ENCODE measurements at regions not wholly inside any gene's neighbourhood (a gene's known extent, or its start where the extent isn't known, plus 50 kb on each side); places are given as distances from the start of the nearest gene placed in this dataset.

DNA sequence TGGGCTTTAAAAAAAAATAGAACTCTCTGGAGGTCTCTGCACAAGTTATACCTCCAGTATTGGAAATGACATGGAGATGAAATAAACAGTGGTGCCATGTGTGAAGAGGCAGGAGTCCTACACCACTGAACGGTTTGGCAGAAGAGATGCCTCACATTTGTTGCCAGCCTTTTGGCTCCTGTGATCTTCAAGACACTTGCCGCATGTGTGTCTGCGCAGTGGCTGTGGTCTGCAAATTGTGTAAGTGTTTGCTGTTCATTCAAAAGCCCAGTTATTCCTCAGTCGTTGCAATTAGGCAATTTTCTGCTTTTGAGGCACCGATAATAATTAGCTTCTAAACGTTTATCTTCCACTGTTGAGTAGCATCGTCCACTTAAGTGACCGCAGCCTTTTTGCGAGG, 319.1 kb downstream of the BRD1 start:
- TF ChIP-seq, protein P1, sequence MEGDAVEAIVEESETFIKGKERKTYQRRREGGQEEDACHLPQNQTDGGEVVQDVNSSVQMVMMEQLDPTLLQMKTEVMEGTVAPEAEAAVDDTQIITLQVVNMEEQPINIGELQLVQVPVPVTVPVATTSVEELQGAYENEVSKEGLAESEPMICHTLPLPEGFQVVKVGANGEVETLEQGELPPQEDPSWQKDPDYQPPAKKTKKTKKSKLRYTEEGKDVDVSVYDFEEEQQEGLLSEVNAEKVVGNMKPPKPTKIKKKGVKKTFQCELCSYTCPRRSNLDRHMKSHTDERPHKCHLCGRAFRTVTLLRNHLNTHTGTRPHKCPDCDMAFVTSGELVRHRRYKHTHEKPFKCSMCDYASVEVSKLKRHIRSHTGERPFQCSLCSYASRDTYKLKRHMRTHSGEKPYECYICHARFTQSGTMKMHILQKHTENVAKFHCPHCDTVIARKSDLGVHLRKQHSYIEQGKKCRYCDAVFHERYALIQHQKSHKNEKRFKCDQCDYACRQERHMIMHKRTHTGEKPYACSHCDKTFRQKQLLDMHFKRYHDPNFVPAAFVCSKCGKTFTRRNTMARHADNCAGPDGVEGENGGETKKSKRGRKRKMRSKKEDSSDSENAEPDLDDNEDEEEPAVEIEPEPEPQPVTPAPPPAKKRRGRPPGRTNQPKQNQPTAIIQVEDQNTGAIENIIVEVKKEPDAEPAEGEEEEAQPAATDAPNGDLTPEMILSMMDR (IDR thresholded peaks at IDR 0.05; ENCODE audit: insufficient read depth, low read depth, low read length), result no peak
- Histone ChIP-seq H3K4me3 (ENCODE audit: low read depth, low read length) (no peak overlapping the region), H3K27me3 (ENCODE audit: control insufficient read depth, insufficient read depth, low read length) (no peaks in the 10 kb centered on the region), H3K36me3 (ENCODE audit: control insufficient read depth, insufficient read depth, low read length) (no peaks in the 10 kb centered on the region)
- no peak for DNase-seq (ENCODE audit: low read depth)
- CTCF ChIA-PET, result no interaction called here
- POLR2A ChIA-PET, result no interaction called here

- no peaks in the 10 kb centered on the region for H3K36me3 ChIP-seq (ENCODE audit: control insufficient read depth, insufficient read depth, low read length)
- ChIA-PET CTCF (interaction anchor here (0.7 kb wide), 1 partner anchor 607 kb away, joined by 3 read pairs; no protein-coding TSS in a partner anchor), POLR2A (no interaction called here)
- TF ChIP-seq, protein P1 (IDR thresholded peaks at IDR 0.05; ENCODE audit: insufficient read depth, low read depth, low read length), result no peak
- no peak overlapping the region for H3K4me3 ChIP-seq (ENCODE audit: low read depth, low read length)
- no peak for DNase-seq (ENCODE audit: low read depth)
- H3K27me3 ChIP-seq (ENCODE audit: control insufficient read depth, insufficient read depth, low read length), result no peaks in the 10 kb centered on the region
These were observed 319.9 kb downstream of the BRD1 start for GRCh38 chr22:49507607-49508292.

GRCh38 chr22:49506010-49506400, 321.7 kb downstream of the BRD1 start:
- ChIA-PET CTCF (no interaction called here), POLR2A (no interaction called here)
- Histone ChIP-seq H3K27me3 (ENCODE audit: control insufficient read depth, insufficient read depth, low read length) (no peaks in the 10 kb centered on the region), H3K36me3 (ENCODE audit: control insufficient read depth, insufficient read depth, low read length) (no peaks in the 10 kb centered on the region), H3K4me3 (ENCODE audit: low read depth, low read length) (no peak overlapping the region)
- DNase-seq (ENCODE audit: low read depth), result no peak
- TF ChIP-seq, protein P1 (IDR thresholded peaks at IDR 0.05; ENCODE audit: insufficient read depth, low read depth, low read length), result no peak

- DNase-seq (ENCODE audit: low read depth), result no peak
- Histone ChIP-seq H3K36me3 (ENCODE audit: control insufficient read depth, insufficient read depth, low read length) (no peaks in the 10 kb centered on the region), H3K27me3 (ENCODE audit: control insufficient read depth, insufficient read depth, low read length) (no peaks in the 10 kb centered on the region), H3K4me3 (ENCODE audit: low read depth, low read length) (no peak overlapping the region)
- POLR2A ChIA-PET, result no interaction called here
- TF ChIP-seq, protein P1 (IDR thresholded peaks at IDR 0.05; ENCODE audit: insufficient read depth, low read depth, low read length), result no peak
- CTCF ChIA-PET, result no interaction called here
These were observed 322.2 kb downstream of the BRD1 start for GRCh38 chr22:49505337-49506009.

DNA sequence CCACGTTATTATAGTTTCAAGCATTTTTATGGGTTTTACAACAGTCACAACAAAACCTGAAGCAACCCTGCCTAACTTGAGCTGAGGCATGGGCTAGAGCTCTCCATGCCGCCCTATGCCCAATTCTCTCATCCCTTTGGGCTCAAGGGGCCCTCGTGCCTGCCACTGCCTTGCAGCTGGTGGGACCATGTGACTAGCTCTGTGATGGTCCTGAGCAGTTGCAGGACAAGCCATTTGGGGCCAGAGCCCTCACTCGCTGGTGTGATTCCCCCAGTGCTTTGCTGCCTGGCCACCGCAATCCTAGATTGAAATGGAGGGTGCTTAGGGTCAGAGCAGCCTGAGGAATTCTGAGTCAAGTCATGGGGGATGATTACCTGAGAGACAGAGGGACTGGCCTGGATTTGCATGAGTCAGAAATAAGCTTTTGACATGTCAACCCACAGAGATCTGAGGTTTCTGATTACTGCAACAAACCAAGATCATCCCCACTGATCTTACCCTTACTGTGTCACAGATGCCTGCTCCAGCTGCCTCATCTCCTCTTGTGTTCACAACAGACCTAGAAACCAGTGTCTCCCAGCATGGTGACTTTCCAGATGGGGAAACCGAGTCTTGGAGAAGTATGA, 323.7 kb downstream of the BRD1 start:
- Histone ChIP-seq H3K36me3 (ENCODE audit: control insufficient read depth, insufficient read depth, low read length) (no peaks in the 10 kb centered on the region), H3K27me3 (ENCODE audit: control insufficient read depth, insufficient read depth, low read length) (no peaks in the 10 kb centered on the region), H3K4me3 (ENCODE audit: low read depth, low read length) (no peak overlapping the region)
- CTCF ChIA-PET, result no interaction called here
- TF ChIP-seq, protein P1 (IDR thresholded peaks at IDR 0.05; ENCODE audit: insufficient read depth, low read depth, low read length), result no peak
- POLR2A ChIA-PET, result no interaction called here
- DNase-seq (ENCODE audit: low read depth), result no peak

Measured in BJ (cell line).